Breast epithelium (tissue), 3 donors: ENCODE measurements at regions not wholly inside any gene's neighbourhood (a gene's known extent, or its start where the extent isn't known, plus 50 kb on each side); places are given as distances from the start of the nearest gene placed in this dataset.

ENCODE experiments used
- POLR2A ChIP-seq: fragments of 450-650 bp; IDR thresholded peaks from one replicate; pipeline ENCODE4 v1.6.1; 2016; ENCODE audit warnings: antibody characterized with exemption, mild to moderate bottlenecking, moderate library complexity
- POLR2AphosphoS5 ChIP-seq, 3 donors: sonication (generic); formaldehyde crosslinking; IDR thresholded peaks; one replicate each; pipeline ENCODE4 v1.6.1; 2017; ENCODE audit warnings: antibody characterized with exemption in 3 of 3
- TF ChIP-seq, protein P1 (sequence below), 3 donors: fragments of 450-650 bp; IDR thresholded peaks; one replicate each; pipeline ENCODE4 v1.5.1; 2016 to 2017; ENCODE audit warnings: antibody characterized with exemption in 3 of 3, mild to moderate bottlenecking in 3 of 3, moderate library complexity in 3 of 3

- TF ChIP-seq, protein P1, sequence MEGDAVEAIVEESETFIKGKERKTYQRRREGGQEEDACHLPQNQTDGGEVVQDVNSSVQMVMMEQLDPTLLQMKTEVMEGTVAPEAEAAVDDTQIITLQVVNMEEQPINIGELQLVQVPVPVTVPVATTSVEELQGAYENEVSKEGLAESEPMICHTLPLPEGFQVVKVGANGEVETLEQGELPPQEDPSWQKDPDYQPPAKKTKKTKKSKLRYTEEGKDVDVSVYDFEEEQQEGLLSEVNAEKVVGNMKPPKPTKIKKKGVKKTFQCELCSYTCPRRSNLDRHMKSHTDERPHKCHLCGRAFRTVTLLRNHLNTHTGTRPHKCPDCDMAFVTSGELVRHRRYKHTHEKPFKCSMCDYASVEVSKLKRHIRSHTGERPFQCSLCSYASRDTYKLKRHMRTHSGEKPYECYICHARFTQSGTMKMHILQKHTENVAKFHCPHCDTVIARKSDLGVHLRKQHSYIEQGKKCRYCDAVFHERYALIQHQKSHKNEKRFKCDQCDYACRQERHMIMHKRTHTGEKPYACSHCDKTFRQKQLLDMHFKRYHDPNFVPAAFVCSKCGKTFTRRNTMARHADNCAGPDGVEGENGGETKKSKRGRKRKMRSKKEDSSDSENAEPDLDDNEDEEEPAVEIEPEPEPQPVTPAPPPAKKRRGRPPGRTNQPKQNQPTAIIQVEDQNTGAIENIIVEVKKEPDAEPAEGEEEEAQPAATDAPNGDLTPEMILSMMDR (IDR thresholded peaks at IDR 0.05): no peak
- TF ChIP-seq POLR2AphosphoS5 (IDR thresholded peaks at IDR 0.05) (no peak), POLR2A (no peak)
These were observed 249.8 kb upstream of the AKR1E2 start for GRCh38 chr10:4576206-4576605.
